Small intestine (tissue), 7 donors: ENCODE measurements at regions not wholly inside any gene's neighbourhood (a gene's known extent, or its start where the extent isn't known, plus 50 kb on each side); places are given as distances from the start of the nearest gene placed in this dataset.

Source experiments
- DNase-seq, 2 donors: peaks; one replicate each; pipeline versions ENCODE4 v3.0.0 to v3.0.0-alpha.2; 2013
- FAIRE-seq: peaks from 2 replicates; lab custom pipeline; 2012; peaks lifted over from hg19 to GRCh38; lab: Jason Lieb, UNC
- H3K27ac ChIP-seq, 3 donors: one replicate each; pipeline ENCODE4 v1.5.1; 2013; ENCODE audit warnings: low read length in 2 of 3, mild to moderate bottlenecking in 2 of 3, control low read depth in 1 of 3, inconsistent platforms in 1 of 3, low read depth in 1 of 3, moderate library complexity in 1 of 3
- H3K27me3 ChIP-seq, 3 donors: one replicate each; pipeline ENCODE4 v1.6.1; 2013; ENCODE audit warnings: low read length in 3 of 3, inconsistent platforms in 1 of 3; ENCODE audit not compliant: control insufficient read depth in 3 of 3, insufficient read depth in 3 of 3
- H3K36me3 ChIP-seq, 3 donors: one replicate each; pipeline ENCODE4 v1.6.1; 2013; ENCODE audit warnings: low read length in 3 of 3, inconsistent platforms in 1 of 3, low read depth in 1 of 3, mild to moderate bottlenecking in 1 of 3, moderate library complexity in 1 of 3; ENCODE audit not compliant: control insufficient read depth in 3 of 3, insufficient read depth in 2 of 3
- H3K4me1 ChIP-seq, 3 donors: one replicate each; pipeline ENCODE4 v1.6.1; 2013; ENCODE audit warnings: low read length in 2 of 3, inconsistent platforms in 1 of 3, low read depth in 1 of 3, mild to moderate bottlenecking in 1 of 3, moderate library complexity in 1 of 3; ENCODE audit not compliant: control insufficient read depth in 3 of 3, insufficient read depth in 2 of 3
- H3K4me3 ChIP-seq, 3 donors: one replicate each; pipeline ENCODE4 v1.5.1; 2013; ENCODE audit warnings: low read length in 3 of 3, control low read depth in 1 of 3, inconsistent platforms in 1 of 3, low read depth in 1 of 3, mild to moderate bottlenecking in 1 of 3, moderate library complexity in 1 of 3
- H3K9me3 ChIP-seq, 2 donors: one replicate each; pipeline ENCODE4 v1.6.1; 2013; ENCODE audit warnings: low read depth in 1 of 2, low read length in 1 of 2; ENCODE audit not compliant: control insufficient read depth in 2 of 2, insufficient read depth in 1 of 2
- WGBS, 3 donors: extraction: QIAGEN DNeasy Blood & Tissue Kit; methylation state at CpG; one replicate each; pipeline ENCODE4 v1.1.7; 2013; 5-methylcytosine and 5-hydroxymethylcytosine counted together
- donor health status: healthy with polysubstance abuse.
- donor health status: control.
- donor health status: control.
- donor health status: Bipolar disorder and iron deficiency.
- donor health status: healthy.

GRCh38 chr4:66840178-66840577 is 705.1 kb downstream of the CENPC start:
- no peak overlapping the region for H3K4me3 ChIP-seq
- no peaks in the 10 kb centered on the region for H3K27me3 ChIP-seq
- H3K4me1 ChIP-seq, result no peaks in the 10 kb centered on the region
- H3K27ac ChIP-seq, result no peak overlapping the region
- no peak for DNase-seq
- H3K36me3 ChIP-seq, result no peaks in the 10 kb centered on the region
- no peak for FAIRE-seq
- no peaks in the 10 kb centered on the region for H3K9me3 ChIP-seq

DNA sequence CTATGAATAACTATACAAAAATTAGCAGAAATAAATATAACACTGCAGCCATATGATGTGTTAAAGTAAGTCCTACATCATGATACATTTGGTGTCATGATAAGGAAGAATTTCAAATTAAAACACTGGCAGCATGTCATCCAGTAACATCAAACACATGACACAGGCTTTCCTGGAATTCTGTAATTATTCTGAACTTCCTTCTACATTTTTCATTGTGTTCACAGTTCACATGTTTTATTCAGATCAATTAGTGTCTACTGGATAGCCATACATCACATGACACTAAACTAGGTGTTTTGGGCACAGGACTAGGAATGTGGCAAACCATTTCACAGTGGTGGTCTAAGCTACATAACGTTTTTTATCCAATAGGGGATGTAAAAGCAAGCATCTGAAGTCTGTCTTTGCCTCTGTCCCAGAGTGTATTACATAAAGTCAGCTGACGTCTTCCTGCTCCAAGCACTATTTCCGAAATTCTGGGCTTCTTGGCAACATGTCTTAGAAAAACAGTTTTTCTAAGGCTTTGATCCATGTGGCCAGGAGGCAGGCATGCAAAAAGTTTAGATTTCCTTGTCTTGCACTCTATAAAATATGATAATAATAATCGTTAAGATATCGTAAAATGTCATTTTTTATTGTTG is 707.9 kb downstream of the CENPC start:
- no peak overlapping the region for H3K4me3 ChIP-seq
- no peaks in the 10 kb centered on the region for H3K4me1 ChIP-seq
- H3K36me3 ChIP-seq, result no peaks in the 10 kb centered on the region
- H3K27me3 ChIP-seq, result no peaks in the 10 kb centered on the region
- no peak for FAIRE-seq
- H3K9me3 ChIP-seq, result no peaks in the 10 kb centered on the region
- H3K27ac ChIP-seq, result no peak overlapping the region
- DNase-seq, result no peak
- WGBS, 3 donors, result 59 to 68% (median 62%) methylated on average over 5 of the region's 5 CpGs

GRCh38 chr4:66829310-66829709 is 716.0 kb downstream of the CENPC start:
- H3K27ac ChIP-seq, result no peak overlapping the region
- H3K36me3 ChIP-seq, result no peaks in the 10 kb centered on the region
- H3K4me1 ChIP-seq, result no peaks in the 10 kb centered on the region
- DNase-seq, result no peak
- no peak overlapping the region for H3K4me3 ChIP-seq
- no peaks in the 10 kb centered on the region for H3K9me3 ChIP-seq
- no peak for FAIRE-seq
- no peaks in the 10 kb centered on the region for H3K27me3 ChIP-seq

DNA sequence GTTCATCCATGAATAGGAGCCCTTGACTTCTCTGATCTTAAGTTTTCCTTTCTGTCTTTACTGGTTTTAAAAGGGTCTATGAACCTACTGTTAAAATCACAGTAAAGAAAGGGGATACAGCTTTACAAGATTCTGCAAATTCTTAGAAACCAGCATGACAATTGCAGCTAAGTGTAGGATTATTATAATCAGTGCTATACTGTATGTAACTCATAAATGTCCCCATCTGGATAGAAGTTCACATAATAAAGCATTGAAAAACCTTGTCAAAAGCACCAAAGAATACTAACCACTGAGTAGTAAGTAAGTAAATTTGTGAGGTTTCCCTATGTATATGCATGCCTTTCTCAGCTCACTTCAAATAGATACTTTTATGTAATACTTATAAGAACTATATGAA is 724.6 kb downstream of the CENPC start:
- FAIRE-seq, result no peak

DNA sequence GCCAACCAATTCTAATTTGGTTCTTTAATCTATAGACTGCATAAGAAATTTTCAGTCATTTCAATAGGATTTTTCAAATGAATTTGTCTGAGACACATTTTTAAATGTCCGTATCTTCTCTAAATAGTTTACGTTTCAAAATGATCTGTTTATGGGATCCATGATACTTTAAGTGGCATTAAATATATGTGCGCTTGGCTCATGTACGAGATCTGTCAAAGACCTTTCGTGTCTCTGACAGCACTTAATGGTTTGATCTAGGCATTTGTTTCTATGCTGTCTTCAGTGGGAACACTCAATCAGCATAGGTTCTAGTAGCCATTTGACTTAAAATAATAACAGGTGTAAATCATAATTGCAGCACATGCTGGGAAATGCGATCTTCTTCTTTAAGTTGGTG is 731.0 kb downstream of the CENPC start:
- no peak for FAIRE-seq
- WGBS, 3 donors, result 71 to 72% (median 72%) methylated on average over 6 of the region's 6 CpGs
- no peak overlapping the region for H3K4me3 ChIP-seq
- DNase-seq, result no peak
- no peaks in the 10 kb centered on the region for H3K36me3 ChIP-seq
- H3K9me3 ChIP-seq, result peaks cover 0 to 1% of the 10 kb centered on the region in 2 donors
- H3K4me1 ChIP-seq, result no peaks in the 10 kb centered on the region
- H3K27ac ChIP-seq, result no peak overlapping the region
- no peaks in the 10 kb centered on the region for H3K27me3 ChIP-seq

More for the DNA sequence above, 724.6 kb downstream of the CENPC start:
- Histone ChIP-seq H3K4me3 (no peak overlapping the region), H3K36me3 (no peaks in the 10 kb centered on the region), H3K27ac (no peak overlapping the region), H3K27me3 (no peaks in the 10 kb centered on the region), H3K9me3 (peaks cover 0 to 1% of the 10 kb centered on the region in 2 donors), H3K4me1 (no peaks in the 10 kb centered on the region)
- no peak for DNase-seq

DNA sequence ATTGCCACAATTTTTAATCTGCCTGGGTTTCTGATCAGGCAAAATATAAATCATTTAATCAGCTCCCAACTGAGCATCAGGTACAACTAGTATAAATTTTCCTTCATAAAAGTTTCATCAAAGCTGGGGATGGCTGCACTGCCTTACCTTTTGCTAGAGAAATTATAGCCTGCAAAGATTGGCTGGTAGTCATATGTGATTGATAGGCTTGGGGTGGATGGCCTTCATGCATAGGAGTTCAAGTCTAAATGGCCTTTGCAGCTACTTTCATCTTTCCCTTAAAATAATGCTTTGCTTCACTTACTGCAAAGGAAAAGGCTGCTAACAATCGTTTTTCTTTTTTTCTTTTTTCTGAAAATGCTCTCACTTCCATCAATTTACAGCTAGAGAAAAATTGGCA is 739.7 kb downstream of the CENPC start:
- Histone ChIP-seq H3K9me3 (no peaks in the 10 kb centered on the region), H3K4me1 (no peaks in the 10 kb centered on the region), H3K4me3 (no peak overlapping the region), H3K27ac (no peak overlapping the region), H3K27me3 (no peaks in the 10 kb centered on the region), H3K36me3 (no peaks in the 10 kb centered on the region)
- FAIRE-seq (no peak), DNase-seq (no peak)
- 17 to 44% (median 35%) methylated on average over 1 of the region's 1 CpG for WGBS, 3 donors

DNA sequence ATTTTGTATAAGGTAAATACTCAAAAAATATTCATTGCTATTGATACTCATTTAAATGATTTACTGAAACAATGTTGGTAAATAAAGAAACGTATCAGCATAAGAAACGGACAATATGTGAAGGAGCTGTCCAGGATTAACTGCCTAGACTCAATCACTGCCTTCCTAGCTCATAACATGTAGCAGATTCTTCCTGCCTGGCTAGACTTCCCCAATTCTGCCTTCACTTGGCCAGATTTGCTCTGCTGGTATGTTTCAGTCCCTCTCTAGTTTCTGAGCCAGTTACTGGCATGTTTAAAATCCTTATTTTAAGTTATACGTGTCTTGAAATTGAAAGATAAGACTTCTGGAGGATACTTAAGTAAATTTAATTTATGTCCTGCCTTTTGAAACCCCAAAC is 740.3 kb downstream of the CENPC start:
- Histone ChIP-seq H3K27ac (no peak overlapping the region), H3K9me3 (no peaks in the 10 kb centered on the region), H3K27me3 (no peaks in the 10 kb centered on the region), H3K4me3 (no peak overlapping the region), H3K36me3 (no peaks in the 10 kb centered on the region), H3K4me1 (no peaks in the 10 kb centered on the region)
- 46 to 55% (median 54%) methylated on average over 3 of the region's 3 CpGs for WGBS, 3 donors
- no peak for FAIRE-seq
- no peak for DNase-seq

DNA sequence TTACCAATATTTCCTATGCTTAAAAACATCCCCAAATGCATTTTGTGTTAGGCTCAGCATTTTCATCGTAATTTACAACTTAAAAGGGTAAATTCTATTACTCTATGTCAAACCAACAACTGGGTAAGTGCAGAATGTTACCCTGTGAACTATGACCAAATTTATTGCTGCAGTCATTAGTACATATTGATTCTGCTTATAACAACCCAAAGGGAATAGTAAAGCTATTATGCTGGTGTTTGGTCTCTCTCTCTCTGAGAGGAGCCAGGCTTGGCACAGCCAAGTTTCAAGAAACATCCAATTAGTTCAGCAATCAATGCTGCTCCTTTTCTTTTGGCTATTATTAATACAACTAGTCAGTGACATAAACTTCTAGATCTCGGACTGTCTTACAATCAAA is 747.7 kb downstream of the CENPC start:
- Histone ChIP-seq H3K4me1 (no peaks in the 10 kb centered on the region), H3K4me3 (no peak overlapping the region), H3K27ac (no peak overlapping the region), H3K27me3 (no peaks in the 10 kb centered on the region), H3K9me3 (no peaks in the 10 kb centered on the region), H3K36me3 (no peaks in the 10 kb centered on the region)
- FAIRE-seq (no peak), DNase-seq (no peak)
- WGBS, 3 donors, result 50 to 66% (median 60%) methylated on average over 2 of the region's 2 CpGs

DNA sequence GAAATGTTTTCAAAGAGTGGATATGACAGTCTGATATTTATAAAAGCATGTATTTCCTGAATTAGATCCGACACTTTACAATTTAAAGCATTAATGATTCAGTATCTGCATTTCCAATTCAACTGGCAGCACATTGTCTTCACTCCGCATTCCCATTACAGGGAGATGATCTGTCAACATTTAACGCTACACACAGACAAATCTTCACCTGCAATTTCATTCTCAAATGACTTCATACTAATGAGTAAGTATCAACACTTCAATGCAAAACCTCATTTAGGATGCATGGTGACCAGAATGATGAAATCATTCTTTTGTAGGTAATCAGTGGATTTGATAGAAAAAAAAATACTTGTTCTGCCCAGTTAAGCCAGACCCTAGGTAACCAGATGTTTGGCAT is 749.6 kb downstream of the CENPC start:
- 82 to 90% (median 87%) methylated on average over 3 of the region's 3 CpGs for WGBS, 3 donors
- DNase-seq (no peak), FAIRE-seq (no peak)

More for the DNA sequence above, 749.6 kb downstream of the CENPC start:
- H3K27ac ChIP-seq, result no peak overlapping the region
- H3K9me3 ChIP-seq, result no peaks in the 10 kb centered on the region
- H3K27me3 ChIP-seq, result no peaks in the 10 kb centered on the region
- no peaks in the 10 kb centered on the region for H3K36me3 ChIP-seq
- no peak overlapping the region for H3K4me3 ChIP-seq
- no peaks in the 10 kb centered on the region for H3K4me1 ChIP-seq
